Uterus (tissue), 3 donors: ENCODE measurements at regions not wholly inside any gene's neighbourhood (a gene's known extent, or its start where the extent isn't known, plus 50 kb on each side); places are given as distances from the start of the nearest gene placed in this dataset.

ENCODE experiments used
- DNase-seq, 2 donors: peaks; one replicate each; pipeline ENCODE4 v3.0.0-alpha.2; 2019 to 2020
- H3K27ac ChIP-seq, 2 donors: fragments of 200-600 bp; sonication (generic); 1 replicate in 1 of 2; 2 replicates in 1 of 2; pipeline ENCODE4 v1.5.1; 2016 to 2018
- H3K27me3 ChIP-seq, 2 donors: fragments of 200-600 bp; sonication (generic); one replicate each; pipeline ENCODE4 v1.5.1; 2018 to 2019; ENCODE audit warnings: control low read depth in 1 of 2
- H3K36me3 ChIP-seq, 2 donors: fragments of 200-600 bp; sonication (generic); one replicate each; pipeline ENCODE4 v1.5.1; 2019; ENCODE audit warnings: control low read depth in 1 of 2
- H3K4me1 ChIP-seq, 2 donors: fragments of 200-600 bp; sonication (generic); one replicate each; pipeline ENCODE4 v1.5.1; 2018 to 2019; ENCODE audit warnings: control low read depth in 1 of 2
- H3K4me3 ChIP-seq, 2 donors: fragments of 200-600 bp; sonication (generic); 1 replicate in 1 of 2; 2 replicates in 1 of 2; pipeline ENCODE4 v1.5.1; 2018 to 2019; ENCODE audit warnings: mild to moderate bottlenecking in 1 of 2
- H3K9me3 ChIP-seq, 2 donors: fragments of 200-600 bp; sonication (generic); one replicate each; pipeline ENCODE4 v1.5.1; 2019; ENCODE audit warnings: control low read depth in 1 of 2
- CTCF ChIP-seq, 4 experiments: fragments of 200-600 bp in 2 of 4; fragments of 450-650 bp in 2 of 4; sonication (generic) in 2 of 4; IDR thresholded peaks; one replicate each; pipeline ENCODE4 v1.5.1; 2016 to 2019; ENCODE audit warnings: antibody characterized with exemption in 4 of 4, mild to moderate bottlenecking in 2 of 4, moderate library complexity in 1 of 4
- POLR2A ChIP-seq, 2 donors: fragments of 450-650 bp; IDR thresholded peaks; one replicate each; pipeline ENCODE4 v1.6.1; 2016; ENCODE audit warnings: antibody characterized with exemption in 2 of 2, mild to moderate bottlenecking in 1 of 2, moderate library complexity in 1 of 2
- intact Hi-C: fragments of 100-400 bp; cut with DNase I; formaldehyde crosslinking; loops from one replicate; pipeline ENCODE4 v1.15.1; 2023; ENCODE audit warnings: low total_unique reads
- donor health status: DM: yes; HTN: yes; CAD: no.

GRCh38 chr6:93059911-93060310, 359.4 kb downstream of the EPHA7 start:
- intact Hi-C loops: no loop called here
- Histone ChIP-seq H3K27me3 (no peaks in the 10 kb centered on the region), H3K4me1 (no peaks in the 10 kb centered on the region), H3K27ac (no peak overlapping the region), H3K4me3 (no peak overlapping the region), H3K9me3 (no peaks in the 10 kb centered on the region), H3K36me3 (no peaks in the 10 kb centered on the region)
- no peak for DNase-seq
- TF ChIP-seq CTCF (IDR thresholded peaks at IDR 0.05): no peak
- no peak for TF ChIP-seq POLR2A (IDR thresholded peaks at IDR 0.05)

GRCh38 chr6:93057584-93057983, 361.8 kb downstream of the EPHA7 start:
- Histone ChIP-seq H3K27me3 (no peaks in the 10 kb centered on the region), H3K27ac (no peak overlapping the region), H3K4me3 (no peak overlapping the region), H3K9me3 (no peaks in the 10 kb centered on the region), H3K4me1 (no peaks in the 10 kb centered on the region), H3K36me3 (no peaks in the 10 kb centered on the region)
- intact Hi-C loops: no loop called here
- DNase-seq: no peak
- no peak for TF ChIP-seq POLR2A (IDR thresholded peaks at IDR 0.05)

- no peak for DNase-seq
- Histone ChIP-seq H3K9me3 (no peaks in the 10 kb centered on the region), H3K27me3 (no peaks in the 10 kb centered on the region), H3K36me3 (no peaks in the 10 kb centered on the region), H3K4me3 (no peak overlapping the region), H3K27ac (no peak overlapping the region), H3K4me1 (no peaks in the 10 kb centered on the region)
- intact Hi-C loops: no loop called here
- TF ChIP-seq CTCF (IDR thresholded peaks at IDR 0.05) (no peak), POLR2A (IDR thresholded peaks at IDR 0.05) (no peak)
Observed at GRCh38 chr6:93048381-93048780, 371.0 kb downstream of the EPHA7 start.

GRCh38 chr6:93047033-93047432, 372.3 kb downstream of the EPHA7 start:
- Histone ChIP-seq H3K9me3 (no peaks in the 10 kb centered on the region), H3K36me3 (no peaks in the 10 kb centered on the region), H3K4me3 (no peak overlapping the region), H3K27me3 (no peaks in the 10 kb centered on the region), H3K27ac (no peak overlapping the region), H3K4me1 (no peaks in the 10 kb centered on the region)
- intact Hi-C loops: no loop called here
- no peak for DNase-seq
- TF ChIP-seq CTCF (IDR thresholded peaks at IDR 0.05) (no peak), POLR2A (IDR thresholded peaks at IDR 0.05) (no peak)

GRCh38 chr6:93045156-93045555, 374.2 kb downstream of the EPHA7 start:
- no peaks in the 10 kb centered on the region for H3K9me3 ChIP-seq
- no peak for DNase-seq
- no peaks in the 10 kb centered on the region for H3K36me3 ChIP-seq
- no peak overlapping the region for H3K4me3 ChIP-seq
- TF ChIP-seq CTCF (IDR thresholded peaks at IDR 0.05): no peak
- TF ChIP-seq POLR2A (IDR thresholded peaks at IDR 0.05): no peak
- intact Hi-C loops: no loop called here
- no peak overlapping the region for H3K27ac ChIP-seq
- no peaks in the 10 kb centered on the region for H3K4me1 ChIP-seq
- no peaks in the 10 kb centered on the region for H3K27me3 ChIP-seq

- no peaks in the 10 kb centered on the region for H3K27me3 ChIP-seq
- peaks cover 0 to 5% of the 10 kb centered on the region in 2 donors for H3K9me3 ChIP-seq
- no peaks in the 10 kb centered on the region for H3K4me1 ChIP-seq
- no peaks in the 10 kb centered on the region for H3K36me3 ChIP-seq
- no peak overlapping the region for H3K27ac ChIP-seq
- H3K4me3 ChIP-seq: no peak overlapping the region
- DNase-seq: no peak
- intact Hi-C loops: no loop called here
- TF ChIP-seq CTCF (IDR thresholded peaks at IDR 0.05) (no peak), POLR2A (IDR thresholded peaks at IDR 0.05) (no peak)
Observed at GRCh38 chr6:93040375-93040774, 379.0 kb downstream of the EPHA7 start.
